Hematopoietic multipotent progenitor cell (in vitro differentiated cells): ENCODE measurements at regions not wholly inside any gene's neighbourhood (a gene's known extent, or its start where the extent isn't known, plus 50 kb on each side); places are given as distances from the start of the nearest gene placed in this dataset.

Experiments
- DNase-seq, 3 donors: peaks; one replicate each; pipeline ENCODE4 v3.0.0-alpha.2; 2011 to 2015; ENCODE audit warnings: low read depth in 2 of 3, low spot score in 2 of 3

DNA sequence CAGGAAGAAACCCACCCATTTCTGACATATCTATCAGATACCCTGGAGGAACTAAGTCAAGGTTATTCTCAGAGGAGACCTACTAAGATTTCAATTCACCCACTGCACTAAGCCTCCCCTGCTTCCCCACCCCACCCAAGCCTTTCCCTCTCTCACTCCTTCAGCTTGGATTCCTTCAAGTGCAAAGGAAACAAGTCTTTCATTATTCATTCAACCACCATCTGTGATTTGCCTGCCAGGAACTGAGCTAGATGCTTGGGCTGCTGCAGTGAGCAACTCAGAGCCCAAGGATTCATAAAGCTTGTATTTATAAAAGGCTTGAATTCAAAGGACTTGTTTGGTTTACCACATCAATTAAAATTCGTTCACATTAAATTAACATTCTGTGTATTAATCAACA lies 161.3 kb downstream of the GXYLT1 start:
- DNase-seq: no peak

GRCh38 chr12:41981758-41982157 lies 162.9 kb downstream of the GXYLT1 start:
- no peak for DNase-seq

DNA sequence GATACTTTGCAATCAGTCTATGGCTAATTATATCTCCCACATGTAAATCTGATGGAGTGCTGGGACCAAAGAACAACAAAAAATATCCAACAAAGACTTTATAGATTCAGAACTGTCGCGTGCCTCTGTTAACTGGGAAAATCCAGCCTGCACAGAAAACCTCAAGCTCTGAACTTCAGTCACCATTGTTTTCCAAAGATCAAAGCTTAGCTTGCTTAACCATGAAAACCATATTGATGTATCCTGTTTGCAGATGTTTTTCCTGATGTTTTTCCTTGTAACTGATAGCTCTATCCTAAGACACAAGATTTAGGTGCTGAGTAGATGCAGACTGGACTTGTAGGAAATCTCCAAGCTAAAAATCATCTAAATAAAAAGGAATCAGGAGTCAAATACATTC lies 163.7 kb downstream of the GXYLT1 start:
- DNase-seq: no peak

DNA sequence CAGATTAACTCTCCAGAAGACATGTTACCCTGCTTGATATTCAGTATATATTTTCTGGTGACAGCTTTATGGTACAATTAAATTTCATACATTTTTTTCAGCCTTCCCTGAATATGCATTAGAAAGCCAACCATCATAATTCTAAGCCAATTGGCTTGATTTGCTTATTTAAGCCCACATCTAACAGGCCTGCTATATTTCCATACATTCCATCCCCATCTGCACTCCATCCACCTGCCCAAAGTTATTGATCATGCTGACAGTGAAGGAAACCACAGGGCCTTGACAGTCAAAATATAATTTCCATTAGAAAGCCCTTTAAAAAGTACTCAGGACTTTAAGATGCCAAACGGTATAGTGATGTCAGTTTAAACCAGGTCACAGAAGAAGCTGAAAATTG lies 164.3 kb downstream of the GXYLT1 start:
- no peak for DNase-seq

DNA sequence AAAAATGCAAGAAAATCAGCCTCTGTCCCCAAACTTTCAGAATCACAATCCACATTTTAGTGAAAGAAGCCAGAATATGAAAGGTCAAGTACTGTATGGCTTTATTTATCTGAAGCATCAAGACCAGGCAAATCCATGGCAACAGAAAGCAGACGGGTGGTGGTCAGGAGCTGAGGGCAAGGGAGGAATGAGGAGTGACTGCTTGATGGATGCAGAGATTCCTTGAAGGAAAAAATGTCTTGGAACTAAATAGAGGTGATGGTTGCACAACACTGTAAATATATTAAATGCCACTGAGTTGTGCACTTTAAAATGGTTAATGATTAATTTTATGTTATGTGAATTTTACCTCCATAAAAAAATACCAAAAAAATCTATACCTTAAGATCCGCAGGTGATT lies 165.1 kb downstream of the GXYLT1 start:
- DNase-seq: no peak

DNA sequence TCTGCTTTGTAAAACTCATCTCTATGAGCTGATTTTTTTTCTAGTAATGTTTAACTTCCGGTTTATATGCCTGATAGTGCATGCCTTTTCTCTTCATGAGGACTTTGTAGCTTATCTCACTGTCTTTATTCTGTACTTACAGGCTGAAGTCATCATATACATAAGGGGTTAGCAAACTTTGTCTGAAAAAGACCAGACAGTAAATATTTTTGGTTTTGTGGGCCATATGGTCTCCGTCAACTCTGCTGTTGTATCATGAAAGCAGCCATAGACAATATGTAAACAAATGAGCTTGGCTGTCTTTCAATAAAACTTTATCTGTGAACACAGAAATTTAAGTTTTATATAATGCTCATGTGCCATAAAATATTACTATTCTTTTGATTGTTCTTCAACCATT lies 172.1 kb downstream of the GXYLT1 start:
- DNase-seq: no peak

GRCh38 chr12:41972196-41972595 lies 172.5 kb downstream of the GXYLT1 start:
- no peak for DNase-seq

- DNase-seq: no peak
Observed at GRCh38 chr12:41970744-41971143, 173.9 kb downstream of the GXYLT1 start.

GRCh38 chr12:41968599-41968998 lies 176.1 kb downstream of the GXYLT1 start:
- DNase-seq: no peak

GRCh38 chr12:41967668-41968500 lies 176.8 kb downstream of the GXYLT1 start:
- DNase-seq: no peak

GRCh38 chr12:41966916-41967315 lies 177.8 kb downstream of the GXYLT1 start:
- no peak for DNase-seq

- no peak for DNase-seq
Observed at GRCh38 chr12:41966001-41966400, 178.7 kb downstream of the GXYLT1 start.

DNA sequence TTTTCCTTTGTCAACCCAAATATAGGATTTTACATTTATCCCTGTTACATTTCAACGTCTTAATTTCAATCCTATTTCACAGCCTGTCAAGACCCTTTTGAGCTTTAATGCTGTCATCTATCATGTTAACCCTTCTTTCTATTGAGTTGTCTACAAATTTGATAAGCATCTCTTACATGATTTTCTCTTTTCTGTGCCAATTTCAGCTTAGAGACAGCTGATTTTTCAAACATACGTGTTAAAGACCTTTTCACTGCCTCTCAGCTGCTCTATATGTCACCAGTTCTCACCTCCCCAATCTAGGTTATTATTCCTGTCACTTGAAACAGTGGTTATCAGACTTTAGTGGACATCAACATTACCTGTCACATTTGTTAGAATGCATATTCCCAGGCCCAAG lies 181.3 kb downstream of the GXYLT1 start:
- no peak for DNase-seq

DNA sequence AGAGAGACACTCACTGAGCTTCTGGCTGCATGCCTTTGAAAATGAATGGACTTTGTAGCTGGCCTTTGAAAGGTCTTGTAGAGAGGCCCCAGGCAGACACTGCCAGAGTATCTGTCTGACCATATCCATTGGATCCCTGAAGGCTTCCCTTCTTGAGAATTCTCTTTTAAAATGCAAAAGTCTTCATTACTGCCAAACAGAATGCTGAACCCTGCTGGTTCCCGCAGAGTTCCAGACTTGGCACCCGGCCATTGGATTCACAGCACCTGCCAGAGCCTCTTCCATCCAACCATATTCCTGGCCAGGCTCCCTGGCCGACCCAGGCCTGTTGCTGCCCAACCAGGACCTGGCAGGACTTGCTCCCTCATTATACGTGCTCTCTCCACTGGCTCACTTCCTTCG lies 182.5 kb downstream of the GXYLT1 start:
- no peak for DNase-seq

- DNase-seq: no peak
Observed at GRCh38 chr12:41959271-41959670, 185.4 kb downstream of the GXYLT1 start.

DNA sequence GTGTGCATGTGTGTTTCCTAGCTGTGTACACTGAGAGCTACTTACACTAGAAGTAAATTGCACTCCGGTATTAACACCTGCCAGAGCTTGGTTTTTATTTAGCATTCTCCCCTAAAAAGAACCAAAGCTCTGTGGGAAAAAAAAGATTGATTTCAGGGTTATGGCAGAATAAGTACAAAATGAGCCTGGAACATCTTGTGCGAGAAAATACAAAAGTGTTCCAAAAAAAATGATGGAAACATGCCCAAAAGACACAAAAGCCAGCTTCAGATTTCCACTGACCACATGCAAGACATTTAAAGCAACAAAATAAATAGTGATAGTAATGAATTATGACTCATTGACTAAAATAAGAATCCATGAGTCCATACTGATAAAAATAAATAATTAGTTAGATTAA lies 188.3 kb downstream of the GXYLT1 start:
- DNase-seq: no peak

DNA sequence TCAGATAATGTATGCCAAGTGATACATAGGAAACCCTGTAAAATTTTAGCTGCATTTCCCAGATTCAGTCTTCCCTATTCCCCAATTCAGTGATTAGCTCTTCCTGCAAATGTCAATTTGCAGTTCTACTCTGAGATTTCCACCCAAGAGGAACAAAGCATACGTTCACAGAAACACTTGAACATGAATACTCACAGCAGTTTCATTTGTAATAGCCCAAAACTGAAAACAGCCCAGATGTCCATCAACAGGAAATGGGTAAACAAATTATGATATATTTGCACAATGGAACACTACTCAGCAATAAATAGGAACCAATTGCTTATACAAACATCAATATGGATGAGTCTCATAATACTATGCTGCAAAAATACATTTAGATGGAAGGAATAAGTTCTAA lies 194.2 kb downstream of the GXYLT1 start:
- DNase-seq: no peak

DNA sequence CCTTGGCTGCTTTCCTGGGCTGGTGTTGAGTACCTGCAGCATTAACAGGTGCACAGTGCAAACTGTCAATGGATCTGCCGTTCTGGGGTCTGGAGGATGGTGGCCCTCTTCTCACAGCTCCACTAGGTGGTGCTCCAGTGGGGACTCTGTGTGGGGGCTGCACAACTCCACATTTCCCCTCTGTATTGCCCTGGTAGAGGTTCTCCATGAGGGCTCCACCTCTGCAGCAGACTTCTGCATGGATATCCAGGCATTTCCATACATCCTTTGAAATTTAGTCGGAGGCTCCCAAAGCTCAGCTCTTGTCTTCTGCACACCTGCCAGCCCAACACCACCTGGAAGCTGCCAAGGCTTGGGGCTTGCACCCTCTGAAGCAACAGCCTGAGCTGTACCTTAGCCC lies 198.6 kb downstream of the GXYLT1 start:
- DNase-seq: no peak

- no peak for DNase-seq
Observed at GRCh38 chr12:41944216-41944615, 200.5 kb downstream of the GXYLT1 start.

DNA sequence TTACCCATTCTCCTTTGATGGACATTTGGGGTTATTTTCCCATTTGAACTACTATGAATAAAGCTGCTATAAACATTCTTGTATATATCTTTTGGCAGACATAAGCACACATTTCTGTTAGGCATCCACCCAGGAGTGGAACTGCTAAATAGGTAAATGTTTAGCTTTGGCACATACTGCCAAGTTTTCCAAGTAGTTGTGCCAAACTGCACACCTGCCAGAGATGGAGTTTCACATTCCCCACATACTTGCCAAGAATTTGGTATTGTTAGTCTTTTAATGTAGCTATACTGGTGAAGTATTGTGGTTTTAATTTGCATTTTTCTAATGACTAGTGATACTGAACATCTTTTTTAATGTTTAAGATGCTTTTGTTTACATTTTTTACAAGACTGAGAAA lies 201.0 kb downstream of the GXYLT1 start:
- no peak for DNase-seq

DNA sequence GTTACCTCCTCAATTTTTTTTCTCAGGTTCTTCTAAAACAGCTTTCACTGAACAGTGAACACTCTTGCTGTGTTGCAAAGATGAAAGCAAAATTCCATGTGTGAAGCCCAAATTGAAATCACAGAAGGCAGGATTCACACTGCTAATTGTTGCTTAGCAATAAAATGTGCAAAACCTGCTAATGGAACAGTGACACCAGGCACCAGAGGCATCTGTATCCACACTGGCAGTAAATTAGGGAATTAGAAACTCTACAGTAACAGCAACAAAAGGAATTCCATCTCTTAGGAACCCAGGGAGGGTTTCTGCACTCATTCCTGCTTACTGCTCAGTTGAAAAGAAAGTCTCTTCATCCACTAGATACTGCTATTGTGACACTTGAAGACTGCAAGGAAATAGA lies 202.3 kb downstream of the GXYLT1 start:
- DNase-seq: no peak

- no peak for DNase-seq
Observed at GRCh38 chr12:41941079-41941478, 203.6 kb downstream of the GXYLT1 start.

DNA sequence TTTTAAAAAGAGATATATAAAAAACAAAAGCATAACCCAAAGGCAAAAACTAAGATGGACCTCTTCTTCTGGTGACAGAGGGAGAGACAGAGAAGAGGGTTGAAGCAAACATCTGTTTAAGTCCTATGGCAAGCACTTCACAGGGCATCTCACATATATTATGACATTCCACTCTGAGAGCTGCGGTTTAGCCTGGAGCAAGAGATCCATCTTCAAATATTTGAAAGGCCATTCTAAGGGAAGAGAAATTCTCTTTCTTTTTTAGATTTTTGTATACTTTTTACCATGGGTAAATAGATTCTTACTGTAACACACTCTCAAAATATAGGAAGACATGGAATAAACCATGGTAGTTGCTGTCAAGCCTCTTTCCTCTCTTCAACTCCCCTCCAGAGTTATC lies 204.1 kb downstream of the GXYLT1 start:
- DNase-seq: no peak
